Mesodermal cell (in vitro differentiated cells): ENCODE measurements at regions not wholly inside any gene's neighbourhood (a gene's known extent, or its start where the extent isn't known, plus 50 kb on each side); places are given as distances from the start of the nearest gene placed in this dataset.

Experiments
- H3K27ac ChIP-seq: 2 replicates; pipeline ENCODE4 v1.7.0; 2013; ENCODE audit warnings: mild to moderate bottlenecking, low read depth, low read length, moderate library complexity; ENCODE audit not compliant: severe bottlenecking
- H3K36me3 ChIP-seq: 2 replicates; pipeline ENCODE4 v1.7.1; 2013; ENCODE audit warnings: mild to moderate bottlenecking, low read length, moderate library complexity; ENCODE audit not compliant: control insufficient read depth, insufficient read depth
- H3K4me1 ChIP-seq: one replicate; pipeline ENCODE4 v1.7.1; 2013; ENCODE audit warnings: mild to moderate bottlenecking, low read length; ENCODE audit not compliant: insufficient read depth, control insufficient read depth, poor library complexity, severe bottlenecking
- H3K4me3 ChIP-seq: 2 replicates; pipeline ENCODE4 v1.7.0; 2013; ENCODE audit warnings: low read length, control low read depth, mild to moderate bottlenecking; ENCODE audit not compliant: insufficient read depth, poor library complexity, severe bottlenecking; ENCODE audit errors: extremely low read depth
- H3K9me3 ChIP-seq: 2 replicates; pipeline ENCODE4 v1.7.1; 2013; ENCODE audit warnings: mild to moderate bottlenecking, low read length, moderate library complexity; ENCODE audit not compliant: control insufficient read depth
- WGBS, 2 experiments: methylation state at CpG; one replicate each; pipeline ENCODE4 v1.1.5; 2013; ENCODE audit warnings: missing lambda C conversion rate in 2 of 2; ENCODE audit not compliant: insufficient coverage in 2 of 2; 5-methylcytosine and 5-hydroxymethylcytosine counted together

- no peaks in the 10 kb centered on the region for H3K9me3 ChIP-seq
- no peak overlapping the region for H3K27ac ChIP-seq
- H3K4me3 ChIP-seq: no peak overlapping the region
- H3K4me1 ChIP-seq: no peaks in the 10 kb centered on the region
- no peaks in the 10 kb centered on the region for H3K36me3 ChIP-seq
- WGBS, 2 experiments: 83 to 100% methylated on average over 1 to 4 of the region's 4 CpGs
These were observed 757.4 kb downstream of the VRK1 start for GRCh38 chr14:97554597-97554996.

GRCh38 chr14:97564334-97564733 lies 767.2 kb downstream of the VRK1 start:
- Histone ChIP-seq H3K9me3 (no peaks in the 10 kb centered on the region), H3K4me1 (no peaks in the 10 kb centered on the region), H3K4me3 (no peak overlapping the region), H3K27ac (no peak overlapping the region), H3K36me3 (no peaks in the 10 kb centered on the region)
- 84 to 90% methylated on average over 3 of the region's 3 CpGs for WGBS, 2 experiments

DNA sequence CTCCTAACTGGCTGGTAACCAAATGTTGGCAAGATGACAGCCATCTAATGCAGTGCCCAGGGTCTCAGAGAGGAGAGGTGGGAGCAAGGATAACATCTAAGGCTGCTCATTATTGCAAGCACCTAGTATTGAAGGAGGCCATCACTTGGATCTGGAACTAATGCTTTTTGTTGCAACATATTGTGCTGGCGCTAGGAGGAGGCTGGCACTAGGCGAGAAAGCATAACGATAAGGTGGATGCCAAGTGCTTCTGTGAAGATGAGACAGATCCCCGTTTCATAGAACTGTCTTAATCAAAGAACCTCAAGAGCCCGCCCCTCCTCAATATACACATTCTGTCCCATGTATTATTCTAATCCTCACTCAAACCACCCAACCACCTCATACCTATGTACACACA lies 774.0 kb downstream of the VRK1 start:
- Histone ChIP-seq H3K4me1 (no peaks in the 10 kb centered on the region), H3K9me3 (no peaks in the 10 kb centered on the region), H3K27ac (no peak overlapping the region), H3K4me3 (no peak overlapping the region), H3K36me3 (no peaks in the 10 kb centered on the region)
- WGBS, 2 experiments: 91 to 94% methylated on average over 3 to 5 of the region's 5 CpGs

DNA sequence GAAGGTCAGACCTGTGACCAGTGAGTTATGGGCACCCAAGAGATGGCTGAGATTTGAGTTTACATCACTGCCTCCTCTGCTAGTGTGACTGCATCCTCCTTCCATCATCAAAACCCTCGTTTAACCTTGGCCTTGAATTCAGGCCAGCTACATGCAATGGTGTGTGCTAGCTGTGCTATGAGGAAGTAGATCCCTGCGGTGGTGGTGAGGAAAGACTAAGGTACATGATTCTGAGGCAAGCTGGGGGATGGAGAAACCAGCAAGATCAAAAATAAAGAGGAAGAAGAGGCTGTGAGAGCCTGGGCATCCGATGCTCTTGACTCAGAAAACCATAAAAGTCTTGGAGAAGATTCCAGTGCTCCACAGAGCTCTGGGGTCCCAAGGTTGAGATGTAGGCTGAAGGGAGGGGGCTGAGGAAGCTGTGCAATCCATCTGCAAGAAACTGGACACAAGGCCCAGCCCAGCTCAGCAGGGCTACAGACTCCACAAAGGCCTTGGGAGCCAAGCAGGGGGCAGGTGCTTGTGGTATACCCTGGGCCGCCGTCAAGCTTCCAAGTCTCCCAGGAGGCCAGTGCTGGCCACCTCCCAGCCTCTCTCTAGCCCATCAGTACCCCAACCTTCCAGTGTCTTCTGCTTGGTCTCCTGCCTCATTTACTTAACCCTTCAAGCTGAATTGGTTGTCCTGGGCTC lies 774.8 kb downstream of the VRK1 start:
- Histone ChIP-seq H3K4me3 (no peak overlapping the region), H3K27ac (no peak overlapping the region), H3K36me3 (no peaks in the 10 kb centered on the region), H3K9me3 (no peaks in the 10 kb centered on the region), H3K4me1 (no peaks in the 10 kb centered on the region)
- 84 to 90% methylated on average over 3 to 4 of the region's 5 CpGs for WGBS, 2 experiments

DNA sequence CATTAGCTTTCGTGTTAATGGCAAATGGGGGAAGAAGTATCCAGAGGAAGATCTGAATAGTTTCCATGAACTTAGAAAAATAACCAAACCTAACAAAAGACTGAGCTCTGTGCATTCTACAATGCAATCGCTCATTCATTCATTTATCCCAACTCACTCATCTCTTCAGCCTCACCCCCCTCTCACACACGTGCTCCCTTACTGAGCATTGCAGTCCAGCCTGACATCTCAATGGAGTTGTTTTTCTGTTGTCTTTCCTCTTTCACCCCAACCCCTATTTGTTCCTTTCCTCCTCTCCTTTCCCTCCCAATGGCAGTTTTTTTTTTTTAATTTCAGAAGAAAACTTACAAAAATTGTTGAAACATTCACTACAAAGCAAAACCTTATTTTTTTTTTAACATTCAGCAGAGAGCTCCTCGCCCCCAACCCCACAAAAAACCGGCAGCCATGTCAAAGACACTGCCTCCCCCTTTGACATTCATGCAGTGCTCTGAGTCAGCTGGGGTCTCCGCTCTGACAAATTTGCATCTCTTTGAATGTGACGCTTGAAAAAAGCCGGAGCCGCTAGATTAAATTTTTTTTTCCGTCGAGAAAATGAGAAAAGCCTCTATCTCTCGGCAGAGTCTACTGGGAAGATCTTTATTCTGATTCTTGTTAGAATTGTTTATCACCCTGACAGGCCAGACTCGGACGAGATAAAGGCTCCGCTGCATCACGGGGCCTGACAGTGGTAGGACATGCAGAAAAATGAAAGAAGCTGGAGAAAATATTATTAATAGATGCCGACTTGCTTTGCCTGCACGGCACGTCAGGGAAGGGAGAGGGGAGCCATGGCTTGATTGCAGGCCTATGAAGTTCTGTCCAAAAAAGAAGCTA lies 775.6 kb downstream of the VRK1 start:
- no peaks in the 10 kb centered on the region for H3K4me1 ChIP-seq
- H3K27ac ChIP-seq: no peak overlapping the region
- H3K9me3 ChIP-seq: no peaks in the 10 kb centered on the region
- H3K36me3 ChIP-seq: no peaks in the 10 kb centered on the region
- 43 to 54% methylated on average over 13 to 19 of the region's 19 CpGs for WGBS, 2 experiments
- H3K4me3 ChIP-seq: no peak overlapping the region

DNA sequence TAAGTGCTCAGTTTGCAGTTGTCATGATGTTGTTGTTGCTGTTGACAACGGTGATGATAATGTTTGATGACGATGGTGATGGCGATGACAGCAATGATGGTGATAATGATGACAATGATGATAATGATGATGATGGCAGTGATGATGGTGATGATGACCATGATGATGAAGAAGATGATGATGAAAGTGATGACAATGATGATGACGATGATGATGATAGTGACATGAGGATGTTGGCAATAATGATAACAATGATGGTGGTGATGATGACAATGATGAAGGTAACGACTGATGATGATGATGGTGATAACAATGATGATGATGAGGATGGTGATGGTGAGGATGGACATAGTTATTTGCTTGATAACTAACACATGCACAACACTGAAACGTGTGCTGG lies 778.5 kb downstream of the VRK1 start:
- Histone ChIP-seq H3K36me3 (no peaks in the 10 kb centered on the region), H3K27ac (no peak overlapping the region), H3K9me3 (no peaks in the 10 kb centered on the region), H3K4me3 (no peak overlapping the region), H3K4me1 (no peaks in the 10 kb centered on the region)
- 92 to 94% methylated on average over 6 of the region's 6 CpGs for WGBS, 2 experiments

- Histone ChIP-seq H3K27ac (no peak overlapping the region), H3K36me3 (no peaks in the 10 kb centered on the region), H3K4me3 (no peak overlapping the region), H3K9me3 (no peaks in the 10 kb centered on the region), H3K4me1 (no peaks in the 10 kb centered on the region)
These were observed 781.9 kb downstream of the VRK1 start for GRCh38 chr14:97578982-97579548.

GRCh38 chr14:97581016-97581415 lies 783.8 kb downstream of the VRK1 start:
- no peaks in the 10 kb centered on the region for H3K36me3 ChIP-seq
- H3K27ac ChIP-seq: no peak overlapping the region
- no peak overlapping the region for H3K4me3 ChIP-seq
- H3K9me3 ChIP-seq: no peaks in the 10 kb centered on the region
- no peaks in the 10 kb centered on the region for H3K4me1 ChIP-seq
- 43 to 100% methylated on average over 1 to 4 of the region's 4 CpGs for WGBS, 2 experiments

- Histone ChIP-seq H3K9me3 (no peaks in the 10 kb centered on the region), H3K27ac (no peak overlapping the region), H3K4me1 (no peaks in the 10 kb centered on the region), H3K36me3 (no peaks in the 10 kb centered on the region), H3K4me3 (no peak overlapping the region)
- no CpG with 5 or more reads among the region's 1 CpG for WGBS, 2 experiments
These were observed 784.8 kb downstream of the VRK1 start for GRCh38 chr14:97582022-97582421.

GRCh38 chr14:97584528-97584927 lies 787.3 kb downstream of the VRK1 start:
- WGBS, 2 experiments: 66 to 88% methylated on average over 2 of the region's 2 CpGs
- H3K4me1 ChIP-seq: no peaks in the 10 kb centered on the region
- no peaks in the 10 kb centered on the region for H3K9me3 ChIP-seq
- no peaks in the 10 kb centered on the region for H3K36me3 ChIP-seq
- no peak overlapping the region for H3K4me3 ChIP-seq
- no peak overlapping the region for H3K27ac ChIP-seq
